LNCAP (cell line): ENCODE measurements at regions not wholly inside any gene's neighbourhood (a gene's known extent, or its start where the extent isn't known, plus 50 kb on each side); places are given as distances from the start of the nearest gene placed in this dataset.

ENCODE experiments used
- TF ChIP-seq, protein P1 (sequence below): fragments of 450-650 bp; IDR thresholded peaks from 2 replicates; pipeline ENCODE4 v1.5.1; 2017; ENCODE audit warnings: mild to moderate bottlenecking

DNA sequence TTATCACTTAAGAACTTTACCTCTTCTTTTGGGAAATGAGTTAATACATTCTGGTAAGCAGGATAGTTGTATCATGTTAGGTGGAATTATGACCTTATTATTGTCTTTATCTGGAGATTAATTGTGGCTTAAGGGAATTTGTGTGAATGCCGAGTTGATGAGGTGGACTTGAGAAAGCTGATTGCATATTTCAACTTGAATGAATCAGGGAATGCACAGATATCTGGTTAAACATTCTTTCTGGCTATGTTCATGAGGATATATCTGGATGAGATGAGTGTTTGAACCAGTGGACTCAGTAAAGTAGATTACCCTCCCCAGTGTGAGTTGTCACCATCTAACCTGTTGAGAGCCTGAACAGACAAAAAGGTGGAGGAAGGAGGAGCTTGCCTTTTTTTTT is 326.1 kb upstream of the GOT2 start:
- TF ChIP-seq, protein P1, sequence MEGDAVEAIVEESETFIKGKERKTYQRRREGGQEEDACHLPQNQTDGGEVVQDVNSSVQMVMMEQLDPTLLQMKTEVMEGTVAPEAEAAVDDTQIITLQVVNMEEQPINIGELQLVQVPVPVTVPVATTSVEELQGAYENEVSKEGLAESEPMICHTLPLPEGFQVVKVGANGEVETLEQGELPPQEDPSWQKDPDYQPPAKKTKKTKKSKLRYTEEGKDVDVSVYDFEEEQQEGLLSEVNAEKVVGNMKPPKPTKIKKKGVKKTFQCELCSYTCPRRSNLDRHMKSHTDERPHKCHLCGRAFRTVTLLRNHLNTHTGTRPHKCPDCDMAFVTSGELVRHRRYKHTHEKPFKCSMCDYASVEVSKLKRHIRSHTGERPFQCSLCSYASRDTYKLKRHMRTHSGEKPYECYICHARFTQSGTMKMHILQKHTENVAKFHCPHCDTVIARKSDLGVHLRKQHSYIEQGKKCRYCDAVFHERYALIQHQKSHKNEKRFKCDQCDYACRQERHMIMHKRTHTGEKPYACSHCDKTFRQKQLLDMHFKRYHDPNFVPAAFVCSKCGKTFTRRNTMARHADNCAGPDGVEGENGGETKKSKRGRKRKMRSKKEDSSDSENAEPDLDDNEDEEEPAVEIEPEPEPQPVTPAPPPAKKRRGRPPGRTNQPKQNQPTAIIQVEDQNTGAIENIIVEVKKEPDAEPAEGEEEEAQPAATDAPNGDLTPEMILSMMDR = no peak

DNA sequence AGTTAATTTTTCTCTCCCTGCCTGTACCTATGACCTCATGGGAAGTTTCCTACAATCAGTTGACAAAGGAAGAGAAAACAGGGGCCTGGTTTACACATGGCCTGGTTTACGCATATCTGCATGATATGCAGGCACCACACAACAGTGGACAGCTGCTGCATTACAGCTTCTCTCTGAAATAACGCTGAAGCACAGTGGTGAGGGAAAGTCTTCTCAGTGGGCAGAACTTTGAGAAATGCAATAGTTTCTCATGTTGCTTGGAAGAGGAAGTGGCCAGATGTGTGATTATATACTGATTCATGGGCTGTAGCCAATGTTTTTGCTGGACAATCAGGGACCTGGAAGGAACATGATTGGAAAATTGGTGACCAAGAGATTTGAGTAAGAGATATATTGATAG is 324.1 kb upstream of the GOT2 start:
- TF ChIP-seq, protein P1 = no peak

DNA sequence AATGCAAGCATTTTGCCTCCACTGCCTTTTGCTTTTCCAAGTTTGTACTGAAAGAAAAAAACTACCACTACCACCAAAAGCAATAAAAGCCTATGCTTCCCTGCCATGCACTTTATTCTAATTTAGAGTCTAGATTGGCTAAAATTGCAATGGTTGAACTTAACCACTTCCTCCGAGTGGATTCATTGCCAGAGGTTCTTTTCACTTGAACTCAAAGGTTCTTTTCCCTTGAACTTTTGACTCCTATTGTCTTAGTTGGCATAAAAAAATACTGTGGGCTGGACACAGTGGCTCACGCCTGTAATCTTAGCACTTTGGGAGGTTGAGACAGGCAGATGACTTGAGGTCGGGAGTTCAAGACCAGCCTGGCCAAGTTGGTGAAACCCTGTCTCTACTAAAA is 319.8 kb upstream of the GOT2 start:
- TF ChIP-seq, protein P1 = no peak

DNA sequence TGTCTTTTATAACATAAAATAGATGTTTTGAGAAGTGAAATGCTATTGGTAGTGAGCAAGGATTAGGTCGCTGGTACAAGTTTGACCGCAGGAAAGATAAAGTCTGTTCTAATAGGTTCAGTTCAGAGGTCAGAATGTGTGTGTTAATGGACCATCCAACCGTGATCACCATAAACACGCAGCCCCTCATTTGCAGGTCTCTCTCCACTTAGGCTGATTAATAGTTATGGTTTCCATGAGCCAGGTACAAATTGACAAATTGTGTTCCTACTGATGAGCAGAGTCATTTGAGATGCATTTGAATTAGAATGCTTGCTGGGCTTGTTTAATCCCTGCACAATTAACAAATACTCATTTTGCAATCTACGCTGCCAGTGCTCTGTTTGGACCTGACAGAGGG is 318.1 kb upstream of the GOT2 start:
- TF ChIP-seq, protein P1 = no peak

DNA sequence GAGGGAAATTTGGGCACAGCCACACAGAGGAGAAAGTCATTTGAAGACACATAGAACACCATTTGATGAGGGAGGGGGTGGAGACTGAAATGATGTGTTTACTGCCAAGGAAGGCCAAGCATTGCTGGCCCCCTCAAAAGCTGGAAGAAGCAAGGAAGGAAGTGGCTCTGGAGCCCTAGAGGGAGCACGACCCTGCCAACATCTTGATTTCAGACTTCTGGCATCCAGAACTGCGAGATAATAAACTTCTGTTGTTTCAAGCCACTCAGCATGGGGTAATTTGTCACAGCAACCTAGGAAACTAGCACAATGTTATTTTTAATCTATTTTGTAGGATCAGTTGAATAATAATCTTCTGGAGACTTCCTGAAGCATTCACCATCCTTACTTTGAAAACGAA is 314.8 kb upstream of the GOT2 start:
- TF ChIP-seq, protein P1 = no peak

DNA sequence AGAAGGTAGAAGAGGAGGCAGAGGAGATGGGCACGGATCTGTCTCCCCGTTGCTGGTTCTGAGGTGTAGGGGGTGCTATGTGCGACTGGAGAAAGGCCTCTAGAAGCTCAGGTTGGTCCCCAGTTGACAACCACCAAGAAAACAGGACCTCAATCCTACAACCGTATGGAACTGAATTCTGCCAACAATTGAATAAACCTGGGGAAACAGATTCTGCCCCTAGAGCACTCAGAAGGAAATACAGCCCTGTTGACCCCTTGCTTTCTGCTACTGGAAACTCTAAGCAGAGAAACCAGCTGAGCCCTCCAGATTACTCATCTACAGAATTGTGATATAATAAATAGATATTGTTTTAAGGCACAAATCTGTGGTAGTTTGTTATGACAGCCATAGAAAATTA is 313.0 kb upstream of the GOT2 start:
- TF ChIP-seq, protein P1 = no peak

DNA sequence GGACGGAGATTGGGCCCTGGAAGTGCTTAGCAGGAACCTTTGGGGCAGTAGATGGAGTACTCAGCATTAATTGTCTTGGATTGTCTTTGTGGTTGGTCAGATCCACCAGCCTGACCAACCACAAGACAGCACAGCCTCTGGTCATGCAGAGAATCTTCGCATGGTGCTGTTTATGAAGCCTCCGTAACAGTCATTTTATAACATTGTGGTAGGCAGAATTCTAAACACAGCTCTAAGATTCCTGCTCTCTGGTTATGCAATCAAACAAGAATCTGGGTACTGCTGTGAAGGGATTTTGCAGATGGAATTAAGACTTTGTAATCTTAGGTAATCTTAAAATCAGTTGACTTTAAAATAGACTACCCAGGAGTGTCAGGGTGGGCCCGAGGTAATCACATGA is 312.2 kb upstream of the GOT2 start:
- TF ChIP-seq, protein P1 = no peak

DNA sequence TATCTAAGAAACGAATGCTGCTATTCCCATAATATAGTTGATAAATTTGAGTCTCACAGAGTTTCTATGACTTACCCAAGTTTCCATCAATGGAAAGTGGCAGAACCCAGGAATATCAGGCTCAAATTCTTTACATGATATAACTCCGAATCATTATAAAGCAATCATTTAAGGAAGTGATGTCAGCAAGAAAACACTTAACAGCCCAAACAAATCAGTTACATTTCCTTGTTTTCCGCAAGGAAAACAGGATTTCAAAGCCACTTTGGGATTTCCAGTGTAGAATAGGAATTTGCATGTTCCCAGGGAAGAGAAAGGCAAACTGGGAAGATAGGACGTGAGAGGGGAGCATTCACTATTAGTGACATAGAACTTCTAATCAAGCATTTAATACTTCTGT is 311.4 kb upstream of the GOT2 start:
- TF ChIP-seq, protein P1 = no peak
